Astrocyte (in vitro differentiated cells and primary cell): ENCODE measurements at regions not wholly inside any gene's neighbourhood (a gene's known extent, or its start where the extent isn't known, plus 50 kb on each side); places are given as distances from the start of the nearest gene placed in this dataset.

Source experiments
- DNase-seq: peaks from one replicate; pipeline ENCODE4 v3.0.0-alpha.2; 2010; ENCODE audit warnings: low read depth
- FAIRE-seq: peaks from 2 replicates; lab custom pipeline; 2011; peaks lifted over from hg19 to GRCh38; lab: Jason Lieb, UNC
- H2AFZ ChIP-seq: 2 replicates; pipeline ENCODE4 v1.6.0; 2012; ENCODE audit warnings: low read depth, low read length, inconsistent platforms
- H3K27ac ChIP-seq: 2 replicates; pipeline ENCODE4 v1.5.1; 2011; ENCODE audit warnings: low read depth, low read length, inconsistent platforms
- H3K27me3 ChIP-seq: 2 replicates; pipeline ENCODE4 v1.6.0; 2011; ENCODE audit warnings: low read length, inconsistent platforms; ENCODE audit not compliant: insufficient read depth
- H3K36me3 ChIP-seq: 2 replicates; pipeline ENCODE4 v1.5.1; 2011; ENCODE audit warnings: low read length, inconsistent platforms; ENCODE audit not compliant: insufficient read depth
- H3K4me1 ChIP-seq: 2 replicates; pipeline ENCODE4 v1.5.1; 2011; ENCODE audit warnings: low read length, inconsistent platforms; ENCODE audit not compliant: insufficient read depth
- H3K4me2 ChIP-seq: 2 replicates; pipeline ENCODE4 v1.6.0; 2012; ENCODE audit warnings: low read length, inconsistent platforms
- H3K4me3 ChIP-seq: 2 replicates; pipeline ENCODE4 v1.5.1; 2011; ENCODE audit warnings: low read depth, mild to moderate bottlenecking, low read length, inconsistent platforms; ENCODE audit not compliant: insufficient read depth
- H3K79me2 ChIP-seq: 2 replicates; pipeline ENCODE4 v1.6.0; 2012; ENCODE audit warnings: mild to moderate bottlenecking, low read length, inconsistent platforms; ENCODE audit not compliant: insufficient read depth
- H3K9ac ChIP-seq: 2 replicates; pipeline ENCODE4 v1.6.0; 2012; ENCODE audit warnings: mild to moderate bottlenecking, low read length, inconsistent platforms
- H3K9me3 ChIP-seq: 2 replicates; pipeline ENCODE4 v1.5.1; 2012; ENCODE audit warnings: low read depth, mild to moderate bottlenecking, low read length, inconsistent platforms; ENCODE audit not compliant: insufficient read depth
- H4K20me1 ChIP-seq: 2 replicates; pipeline ENCODE4 v1.6.0; 2012; ENCODE audit warnings: low read length, inconsistent platforms; ENCODE audit not compliant: insufficient read depth
- H3K27ac Mint-ChIP-seq: one replicate; pipeline ENCODE4 v1.8.0; 2021; ENCODE audit warnings: mild to moderate bottlenecking, mixed read lengths; ENCODE audit not compliant: unreplicated experiment
- H3K27me3 Mint-ChIP-seq: one replicate; pipeline ENCODE4 v1.8.0; 2021; ENCODE audit warnings: low read depth, mixed read lengths; ENCODE audit not compliant: unreplicated experiment
- H3K36me3 Mint-ChIP-seq: one replicate; pipeline ENCODE4 v1.8.0; 2021; ENCODE audit warnings: low read depth, mixed read lengths; ENCODE audit not compliant: unreplicated experiment
- H3K4me1 Mint-ChIP-seq: one replicate; pipeline ENCODE4 v1.8.0; 2021; ENCODE audit warnings: low read depth, mixed read lengths; ENCODE audit not compliant: unreplicated experiment
- H3K4me3 Mint-ChIP-seq: one replicate; pipeline ENCODE4 v1.8.0; 2021; ENCODE audit warnings: mild to moderate bottlenecking, moderate library complexity, mixed read lengths; ENCODE audit not compliant: unreplicated experiment
- H3K9me3 Mint-ChIP-seq: one replicate; pipeline ENCODE4 v1.8.0; 2021; ENCODE audit warnings: mild to moderate bottlenecking, mixed read lengths; ENCODE audit not compliant: unreplicated experiment
- EZH2 ChIP-seq: IDR thresholded peaks from 2 replicates; pipeline ENCODE4 v1.6.1; 2012; ENCODE audit warnings: mild to moderate bottlenecking, low read length, inconsistent platforms; ENCODE audit not compliant: insufficient read depth
- TF ChIP-seq, protein P1 (sequence below): IDR thresholded peaks from 2 replicates; pipeline ENCODE4 v1.5.1; 2011; ENCODE audit warnings: low read depth, mild to moderate bottlenecking, inconsistent platforms, low read length, moderate library complexity; ENCODE audit not compliant: insufficient read depth

DNA sequence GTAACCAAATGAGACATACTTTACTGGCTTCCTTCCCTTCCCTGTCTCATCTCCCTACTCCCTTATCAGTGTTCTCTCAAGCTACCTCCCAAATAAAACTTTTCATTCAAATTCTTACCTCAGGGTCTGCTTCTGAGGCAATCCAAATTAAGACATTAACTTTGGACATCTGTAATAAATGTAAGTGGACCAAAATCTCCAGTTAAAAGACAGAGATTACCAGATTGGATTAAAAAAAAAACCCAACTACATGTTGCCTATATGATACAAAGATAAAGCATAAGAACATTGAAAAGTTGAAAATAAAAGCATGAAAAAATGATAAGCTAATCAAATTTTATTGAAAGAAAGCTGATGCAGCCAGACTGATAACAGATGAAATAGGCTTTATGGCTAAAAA is 58.8 kb upstream of the ST3GAL5 start:
- Histone ChIP-seq H3K4me2 (no peak overlapping the region), H3K9me3 (peaks cover under 1% of the 10 kb centered on the region), H3K4me1 (no peaks in the 10 kb centered on the region), H3K79me2 (no peaks in the 10 kb centered on the region), H3K9ac (no peak overlapping the region), H3K27me3 (no peaks in the 10 kb centered on the region), H4K20me1 (no peaks in the 10 kb centered on the region), H3K36me3 (no peaks in the 10 kb centered on the region), H2AFZ (no peak overlapping the region), H3K4me3 (no peak overlapping the region), H3K27ac (no peak overlapping the region)
- no peak for DNase-seq
- Mint-ChIP-seq H3K27ac (no peak overlapping the region), H3K4me1 (no peaks in the 10 kb centered on the region), H3K9me3 (peaks cover 20% of the 10 kb centered on the region), H3K27me3 (peaks cover 5% of the 10 kb centered on the region), H3K36me3 (no peaks in the 10 kb centered on the region), H3K4me3 (no peak overlapping the region)
- FAIRE-seq = no peak
- TF ChIP-seq EZH2 = no peak
- TF ChIP-seq, protein P1, sequence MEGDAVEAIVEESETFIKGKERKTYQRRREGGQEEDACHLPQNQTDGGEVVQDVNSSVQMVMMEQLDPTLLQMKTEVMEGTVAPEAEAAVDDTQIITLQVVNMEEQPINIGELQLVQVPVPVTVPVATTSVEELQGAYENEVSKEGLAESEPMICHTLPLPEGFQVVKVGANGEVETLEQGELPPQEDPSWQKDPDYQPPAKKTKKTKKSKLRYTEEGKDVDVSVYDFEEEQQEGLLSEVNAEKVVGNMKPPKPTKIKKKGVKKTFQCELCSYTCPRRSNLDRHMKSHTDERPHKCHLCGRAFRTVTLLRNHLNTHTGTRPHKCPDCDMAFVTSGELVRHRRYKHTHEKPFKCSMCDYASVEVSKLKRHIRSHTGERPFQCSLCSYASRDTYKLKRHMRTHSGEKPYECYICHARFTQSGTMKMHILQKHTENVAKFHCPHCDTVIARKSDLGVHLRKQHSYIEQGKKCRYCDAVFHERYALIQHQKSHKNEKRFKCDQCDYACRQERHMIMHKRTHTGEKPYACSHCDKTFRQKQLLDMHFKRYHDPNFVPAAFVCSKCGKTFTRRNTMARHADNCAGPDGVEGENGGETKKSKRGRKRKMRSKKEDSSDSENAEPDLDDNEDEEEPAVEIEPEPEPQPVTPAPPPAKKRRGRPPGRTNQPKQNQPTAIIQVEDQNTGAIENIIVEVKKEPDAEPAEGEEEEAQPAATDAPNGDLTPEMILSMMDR = no peak

DNA sequence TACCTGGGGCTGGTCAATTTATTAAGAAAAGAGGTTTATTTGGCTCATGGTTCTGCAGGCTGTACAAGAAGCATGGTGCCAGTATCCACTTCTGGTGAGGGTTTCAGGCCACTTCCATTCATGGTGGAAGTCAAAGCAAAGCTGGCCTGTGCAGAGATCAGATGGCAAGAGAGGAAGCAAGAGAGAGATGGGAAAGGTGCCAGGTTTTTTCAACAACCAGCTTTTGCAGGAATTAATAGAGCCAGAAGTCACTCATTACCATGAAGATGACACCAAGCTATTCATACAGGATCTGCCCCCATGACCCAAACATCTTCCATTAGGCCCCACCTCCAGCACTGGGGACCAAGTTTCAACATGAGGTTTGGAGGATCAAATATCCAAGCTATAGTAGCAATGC is 56.8 kb upstream of the ST3GAL5 start:
- Histone ChIP-seq H2AFZ (no peak overlapping the region), H3K36me3 (no peaks in the 10 kb centered on the region), H3K4me1 (no peaks in the 10 kb centered on the region), H3K79me2 (no peaks in the 10 kb centered on the region), H3K27me3 (no peaks in the 10 kb centered on the region), H3K4me3 (no peak overlapping the region), H3K9me3 (peaks cover 9% of the 10 kb centered on the region), H3K9ac (no peak overlapping the region), H4K20me1 (no peaks in the 10 kb centered on the region), H3K27ac (no peak overlapping the region), H3K4me2 (no peak overlapping the region)
- TF ChIP-seq, protein P1 = no peak
- TF ChIP-seq EZH2 = no peak
- Mint-ChIP-seq H3K27ac (no peak overlapping the region), H3K4me3 (no peak overlapping the region), H3K36me3 (no peaks in the 10 kb centered on the region), H3K4me1 (no peaks in the 10 kb centered on the region), H3K9me3 (peaks cover 30% of the 10 kb centered on the region), H3K27me3 (no peaks in the 10 kb centered on the region)
- DNase-seq = no peak
- no peak for FAIRE-seq

DNA sequence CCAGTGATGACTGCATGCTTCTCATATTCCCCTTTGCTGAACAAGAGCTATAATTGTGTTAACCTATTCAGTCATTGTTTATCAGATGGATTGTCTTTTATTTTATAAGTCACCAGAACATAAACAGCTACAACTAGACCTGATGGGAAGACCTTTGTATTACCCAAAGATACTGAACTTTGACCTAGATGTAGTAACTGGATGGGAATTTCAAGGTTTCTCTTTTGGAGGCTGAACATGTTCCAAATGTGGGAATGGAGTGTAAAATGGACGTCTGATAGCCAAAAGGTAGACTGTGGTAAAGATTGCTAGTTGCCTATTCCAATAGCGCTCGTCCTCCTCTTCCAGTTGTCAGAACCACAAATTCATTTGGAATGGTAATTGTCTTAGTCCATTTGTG is 56.4 kb upstream of the ST3GAL5 start:
- Histone ChIP-seq H3K79me2 (no peaks in the 10 kb centered on the region), H3K27me3 (no peaks in the 10 kb centered on the region), H2AFZ (no peak overlapping the region), H3K4me1 (no peaks in the 10 kb centered on the region), H4K20me1 (no peaks in the 10 kb centered on the region), H3K4me2 (no peak overlapping the region), H3K36me3 (no peaks in the 10 kb centered on the region), H3K9ac (no peak overlapping the region), H3K27ac (no peak overlapping the region), H3K9me3 (peaks cover 9% of the 10 kb centered on the region), H3K4me3 (no peak overlapping the region)
- no peak for FAIRE-seq
- no peak overlapping the region for H3K27ac Mint-ChIP-seq
- no peak for DNase-seq
- no peaks in the 10 kb centered on the region for H3K27me3 Mint-ChIP-seq
- no peaks in the 10 kb centered on the region for H3K4me1 Mint-ChIP-seq
- no peak overlapping the region for H3K4me3 Mint-ChIP-seq
- H3K36me3 Mint-ChIP-seq = no peaks in the 10 kb centered on the region
- TF ChIP-seq, protein P1 = no peak
- no peak for TF ChIP-seq EZH2
- H3K9me3 Mint-ChIP-seq = peaks cover 30% of the 10 kb centered on the region
